Fibroblast of upper back skin (primary cell): ENCODE measurements at regions not wholly inside any gene's neighbourhood (a gene's known extent, or its start where the extent isn't known, plus 50 kb on each side); places are given as distances from the start of the nearest gene placed in this dataset.

Source experiments
- DNase-seq: peaks from one replicate; pipeline ENCODE4 v3.0.0-alpha.2; 2013

DNA sequence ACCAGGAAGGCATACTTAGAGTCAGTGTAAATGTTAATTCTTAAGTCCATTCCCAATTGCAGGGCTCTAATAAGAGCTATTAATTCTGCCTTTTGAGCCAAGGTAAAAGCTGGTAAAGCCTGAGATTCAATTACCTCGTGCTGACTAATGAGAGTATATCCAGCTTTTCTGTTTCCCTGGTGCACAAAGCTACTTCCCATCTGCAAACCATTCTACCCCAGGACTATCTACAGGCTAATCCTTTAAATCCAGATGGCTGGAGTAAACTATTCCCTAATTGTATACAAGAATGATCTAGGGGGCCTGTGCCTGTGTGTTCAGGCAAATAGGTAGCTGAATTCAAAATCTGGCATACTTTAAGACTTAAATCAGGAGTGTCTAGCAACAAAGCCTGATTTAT, 365.0 kb downstream of the GPM6A start:
- no peak for DNase-seq

DNA sequence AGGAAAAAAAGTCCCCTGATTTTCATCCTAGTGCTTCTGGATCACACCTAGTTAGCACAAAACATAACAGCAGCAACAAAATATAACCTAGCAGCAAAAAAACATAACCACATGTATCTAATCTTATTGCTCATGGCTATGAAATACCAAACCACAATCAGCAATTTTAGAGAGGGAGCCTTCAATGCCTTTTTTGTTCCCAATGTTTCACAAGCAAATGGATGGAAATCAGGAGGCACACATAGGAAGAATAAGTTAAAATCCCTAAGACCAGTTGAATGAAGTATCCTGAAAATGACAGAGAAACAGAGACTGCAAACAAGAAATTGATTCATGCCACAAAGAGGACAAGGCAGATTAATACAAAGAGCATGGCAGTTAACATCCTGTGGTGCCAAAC, 361.6 kb downstream of the GPM6A start:
- no peak for DNase-seq

DNA sequence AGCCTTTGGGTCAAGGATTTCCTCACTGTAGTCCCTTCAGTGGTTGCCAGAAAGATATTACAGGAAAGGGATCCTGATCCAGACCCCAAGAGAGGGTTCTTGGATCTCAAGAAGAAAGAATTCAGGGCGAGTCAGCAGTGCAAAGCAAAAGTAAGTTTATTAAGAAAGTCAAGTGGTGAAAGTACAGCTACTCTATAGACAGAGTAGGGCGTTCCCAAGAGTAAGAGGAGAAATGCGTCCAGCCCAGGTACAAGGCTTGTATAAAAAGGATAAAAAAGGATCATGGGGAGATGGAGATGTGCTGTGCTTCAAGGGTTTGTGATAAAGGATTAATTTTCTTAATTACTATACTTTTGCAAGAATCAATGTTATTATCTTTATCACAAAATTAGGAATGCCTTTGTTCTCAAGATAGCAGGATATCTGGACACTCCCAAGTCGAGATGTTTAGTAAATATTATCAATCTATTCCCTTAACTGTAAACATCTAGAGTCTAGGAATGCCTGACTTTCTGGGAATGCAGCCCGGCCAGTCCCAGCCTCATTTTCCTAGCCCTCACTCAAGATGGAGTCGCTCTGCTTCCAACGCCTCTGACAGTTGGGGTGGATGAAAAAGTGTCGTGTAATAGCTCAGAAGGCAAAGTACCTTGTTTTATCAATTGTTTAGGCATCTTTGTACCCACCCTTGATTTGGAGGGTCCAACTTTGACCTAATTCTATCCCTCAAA, 360.7 kb downstream of the GPM6A start:
- no peak for DNase-seq

DNA sequence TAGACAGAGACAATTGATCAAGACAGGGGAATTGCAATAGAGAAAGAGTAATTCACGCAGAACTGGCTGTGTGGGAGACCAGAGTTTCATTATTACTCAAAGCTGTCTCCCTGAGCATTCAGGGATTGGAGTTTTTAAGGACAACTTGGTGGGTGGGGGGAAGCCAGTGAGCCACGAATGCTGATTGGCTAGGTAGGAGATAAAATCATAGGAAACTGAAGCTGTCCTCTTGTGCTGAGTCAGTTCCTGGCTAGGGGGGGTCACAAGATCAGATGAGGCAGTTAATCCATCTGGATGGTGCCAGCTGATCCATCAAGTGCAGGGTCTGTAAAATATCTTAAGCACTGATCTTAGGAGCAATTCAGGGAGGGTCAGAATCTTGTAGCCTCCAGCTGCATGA, 358.6 kb downstream of the GPM6A start:
- DNase-seq: no peak

DNA sequence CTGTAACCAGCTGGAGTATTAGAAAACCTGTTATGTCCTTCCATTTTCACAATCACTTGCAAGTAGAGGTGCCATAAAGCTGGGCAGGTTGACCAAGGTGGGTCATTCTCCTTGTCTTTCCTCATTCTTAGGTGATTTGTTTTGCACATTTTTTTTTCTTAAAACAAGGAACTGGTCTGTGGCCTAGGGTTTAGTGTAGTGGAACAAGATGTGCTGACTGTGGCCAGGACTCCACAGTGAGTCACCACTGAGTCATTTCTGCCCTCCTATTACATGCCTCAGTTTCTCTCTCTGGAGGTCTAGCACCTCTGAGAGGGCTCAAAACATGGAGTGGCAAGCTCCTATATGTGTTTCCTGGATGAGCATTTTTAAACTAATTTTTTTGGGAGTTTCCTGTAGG, 355.9 kb downstream of the GPM6A start:
- no peak for DNase-seq

DNA sequence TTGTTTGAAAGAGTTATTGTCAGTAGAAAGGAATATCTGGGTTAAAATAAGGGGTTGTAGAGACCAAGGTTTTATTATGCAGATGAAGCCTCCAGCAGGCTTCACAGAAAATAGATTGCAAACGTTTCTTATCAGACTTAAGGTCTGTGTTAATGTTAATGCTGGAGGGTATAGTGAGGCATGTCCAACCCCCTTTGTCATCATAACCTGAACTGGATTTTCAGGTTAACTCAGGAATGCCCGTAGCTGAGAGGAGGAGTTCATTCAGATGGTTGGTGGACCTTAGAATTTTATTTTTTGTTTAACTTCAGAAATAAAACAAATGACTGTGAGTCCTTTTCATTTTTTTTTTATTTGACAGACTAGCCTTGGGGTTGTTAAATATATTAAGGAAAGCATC, 354.1 kb downstream of the GPM6A start:
- no peak for DNase-seq

DNA sequence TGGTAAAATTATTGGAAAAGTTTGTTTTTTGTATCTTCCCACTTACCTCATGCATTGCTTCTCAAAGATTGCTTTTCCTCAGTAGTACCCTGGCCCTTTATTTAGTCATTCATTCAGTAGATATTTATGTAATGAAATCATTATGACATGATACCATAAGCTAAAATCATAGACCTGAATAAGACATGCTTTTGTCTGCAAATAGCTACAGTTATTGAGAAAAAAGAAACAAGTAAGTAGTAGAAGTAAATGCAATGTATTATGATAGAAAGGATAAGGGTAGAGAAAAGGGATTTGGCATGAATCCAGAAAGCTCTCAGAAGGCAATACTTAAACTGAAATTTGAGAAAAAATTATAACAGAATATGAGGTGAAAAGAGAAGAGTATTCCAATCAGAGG, 352.5 kb downstream of the GPM6A start:
- DNase-seq: peak; percentile 8

DNA sequence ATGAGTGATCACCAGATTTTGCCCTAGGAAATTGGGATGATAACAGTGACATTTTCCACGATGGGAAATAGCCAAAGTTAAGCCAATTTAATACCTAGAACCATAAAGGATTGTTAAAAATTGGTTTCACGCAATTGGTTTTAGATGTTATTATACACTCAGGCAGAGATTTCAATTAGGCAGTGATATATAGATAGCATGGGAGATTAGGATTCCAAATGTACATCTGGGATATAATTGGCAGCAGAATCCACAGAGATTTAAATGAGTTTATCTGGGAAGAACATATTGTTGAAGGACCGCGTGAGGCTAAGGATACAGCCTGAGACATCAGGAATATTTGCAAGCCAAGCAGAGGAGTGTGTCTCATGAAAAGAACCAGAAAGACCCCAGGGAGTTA, 351.6 kb downstream of the GPM6A start:
- DNase-seq: no peak

DNA sequence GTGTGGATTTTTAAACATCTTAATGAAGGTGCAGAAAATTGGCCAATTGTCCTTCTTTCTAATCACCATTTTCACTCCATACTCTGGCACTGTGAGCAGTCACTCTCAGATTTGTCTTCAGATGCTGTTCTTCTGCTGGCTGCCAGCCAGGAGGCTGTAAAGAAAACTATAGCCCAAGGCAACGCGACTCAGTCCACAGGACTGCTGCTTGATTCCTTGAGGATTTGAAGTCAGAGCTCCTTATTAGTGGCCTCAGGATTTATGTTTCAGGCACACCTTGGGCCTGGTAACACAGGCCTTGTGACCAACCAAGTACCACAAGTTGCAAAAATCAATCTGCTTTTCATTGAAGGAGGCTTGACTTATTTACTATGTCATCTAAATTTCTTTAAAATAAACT, 342.6 kb downstream of the GPM6A start:
- peak; percentile 47 for DNase-seq

DNA sequence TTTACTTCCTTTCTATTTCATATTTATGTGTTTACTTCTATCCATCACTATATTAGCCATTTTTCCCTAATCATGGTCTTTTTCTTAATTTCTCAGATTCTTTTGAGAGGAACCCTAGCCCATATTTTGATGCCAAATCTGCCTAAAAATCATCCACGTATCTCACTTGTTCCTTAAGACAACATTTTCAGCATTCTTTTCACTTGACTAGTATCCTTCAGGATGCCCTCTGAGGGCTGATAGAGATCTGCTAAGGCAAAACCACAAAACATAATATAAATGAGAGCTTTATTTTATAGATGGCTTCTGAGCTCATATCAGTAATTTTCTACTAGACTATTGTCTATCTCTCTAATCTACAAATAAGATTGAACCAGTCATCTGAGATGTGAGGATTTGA, 341.9 kb downstream of the GPM6A start:
- DNase-seq: peak; percentile 71

DNA sequence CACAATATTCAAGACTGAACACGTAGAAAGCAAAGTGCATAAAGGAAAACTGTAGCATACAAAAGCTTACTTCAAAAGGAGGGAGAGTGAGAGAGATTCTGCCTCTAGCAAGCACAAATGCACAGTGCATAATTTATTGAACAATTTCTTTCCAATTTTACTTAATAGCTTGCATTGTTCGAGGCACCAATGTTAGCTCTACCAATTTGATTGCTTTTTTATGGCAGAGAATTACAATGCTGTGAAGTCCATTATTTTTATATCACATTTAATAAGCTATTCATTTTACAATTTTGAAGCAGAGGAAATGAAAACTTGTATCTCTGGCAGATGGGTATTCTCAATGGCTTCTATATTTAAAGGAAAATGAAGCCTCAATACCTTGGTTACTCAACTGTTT, 331.7 kb downstream of the GPM6A start:
- DNase-seq: no peak

DNA sequence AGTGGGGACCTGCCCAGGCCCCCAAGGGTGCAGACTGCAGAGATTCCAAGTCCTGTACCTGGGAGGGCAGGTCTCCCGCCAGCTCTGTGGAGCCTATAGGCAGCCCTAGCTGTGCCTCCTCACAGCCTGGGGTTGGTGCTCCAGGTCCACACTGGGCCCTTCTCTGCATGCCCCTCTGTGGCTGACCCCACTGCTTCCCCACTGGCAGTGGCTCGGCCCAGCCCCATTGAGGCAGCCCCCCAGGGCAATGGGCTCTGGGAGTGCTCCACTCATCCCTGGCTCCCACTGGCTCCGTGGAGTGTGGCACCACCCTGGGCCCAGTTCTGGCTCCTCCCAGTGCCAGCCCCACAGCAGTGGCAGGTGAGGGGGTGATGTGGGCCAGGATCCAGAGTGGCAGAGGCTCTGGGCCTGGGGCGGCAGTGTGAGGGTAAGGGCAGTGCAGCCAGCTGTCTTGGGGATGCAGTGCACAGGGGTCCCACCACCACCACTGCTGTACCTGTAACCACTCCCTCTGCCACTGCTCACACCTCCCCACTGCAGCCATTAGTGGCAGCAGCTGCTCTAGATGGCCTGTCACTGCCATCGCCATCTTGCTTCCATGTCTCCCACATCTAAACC, 312.2 kb downstream of the GPM6A start:
- no peak for DNase-seq

DNA sequence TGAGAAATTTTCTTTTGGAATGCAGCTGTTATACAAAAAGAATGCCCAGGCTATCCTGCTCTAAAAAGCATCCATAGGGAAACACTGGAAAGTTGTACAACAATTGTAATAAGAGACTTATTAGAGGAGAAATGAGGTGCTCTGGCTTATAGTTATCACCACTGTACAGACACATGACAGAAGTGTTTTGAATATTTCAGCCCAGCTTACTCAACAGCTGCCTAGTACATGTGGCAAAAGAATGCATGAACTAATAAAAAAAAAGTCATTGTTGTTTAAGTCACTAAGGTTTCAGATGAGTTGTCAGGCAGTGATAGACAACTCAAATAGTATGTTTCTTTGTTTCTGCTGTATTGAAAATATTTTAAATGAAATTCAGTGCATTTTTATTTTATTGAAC, 307.7 kb downstream of the GPM6A start:
- DNase-seq: peak; percentile 32

DNA sequence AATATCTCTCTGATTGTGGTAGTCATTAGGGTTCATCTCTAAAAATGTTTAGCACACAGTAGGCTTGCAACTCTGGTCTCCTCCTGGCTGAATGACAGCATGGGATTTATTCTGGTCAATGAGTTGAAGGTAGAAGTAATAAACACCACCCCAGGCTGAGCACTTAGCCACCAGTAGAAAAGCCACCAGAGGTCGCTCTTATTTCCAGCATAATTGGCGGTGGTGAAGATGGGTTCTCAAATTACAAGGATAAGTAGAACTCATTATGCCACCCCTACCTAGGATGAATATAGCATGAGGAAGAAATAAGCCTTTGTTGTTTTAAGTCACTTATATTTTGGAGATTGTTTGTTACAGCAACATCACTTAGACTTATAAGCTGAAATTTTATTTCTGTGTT, 302.7 kb downstream of the GPM6A start:
- DNase-seq: no peak

DNA sequence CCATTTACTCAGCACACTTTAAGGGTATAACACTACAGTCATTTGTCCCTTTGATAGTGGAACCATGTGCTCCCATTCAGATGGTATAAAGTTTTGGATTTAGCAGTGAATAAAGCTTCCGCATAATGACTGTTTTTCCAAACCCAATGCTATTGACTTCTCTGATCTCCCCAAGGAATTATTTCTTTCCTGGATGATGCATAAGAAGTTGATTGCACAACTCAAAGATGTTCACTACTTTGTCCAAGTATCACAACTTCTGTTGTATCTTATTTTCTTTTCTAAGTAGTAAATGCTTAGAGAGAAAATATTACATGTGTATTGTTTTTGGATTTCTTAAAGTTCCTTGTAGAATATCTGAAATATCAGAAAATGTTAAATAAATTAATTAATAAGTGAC, 300.2 kb downstream of the GPM6A start:
- DNase-seq: peak; percentile 11

DNA sequence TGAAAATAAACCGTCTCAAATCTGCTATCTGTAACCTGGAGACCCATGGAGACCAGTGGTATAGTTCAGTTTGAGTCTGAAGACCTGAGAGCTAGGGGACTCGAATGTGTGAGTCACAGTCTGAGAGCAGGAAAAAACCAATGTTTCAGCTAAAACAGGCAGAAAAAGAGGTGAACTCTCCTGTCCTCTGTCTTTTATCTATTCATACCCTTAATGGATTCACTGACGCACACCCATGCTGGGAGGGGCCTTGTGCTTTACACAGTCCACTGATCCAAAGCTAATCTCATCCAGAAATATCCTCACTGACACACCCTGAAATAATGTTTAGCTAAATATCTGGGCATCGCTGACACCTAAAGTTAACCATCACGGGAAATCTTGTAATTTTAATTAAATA, 297.9 kb downstream of the GPM6A start:
- no peak for DNase-seq

DNA sequence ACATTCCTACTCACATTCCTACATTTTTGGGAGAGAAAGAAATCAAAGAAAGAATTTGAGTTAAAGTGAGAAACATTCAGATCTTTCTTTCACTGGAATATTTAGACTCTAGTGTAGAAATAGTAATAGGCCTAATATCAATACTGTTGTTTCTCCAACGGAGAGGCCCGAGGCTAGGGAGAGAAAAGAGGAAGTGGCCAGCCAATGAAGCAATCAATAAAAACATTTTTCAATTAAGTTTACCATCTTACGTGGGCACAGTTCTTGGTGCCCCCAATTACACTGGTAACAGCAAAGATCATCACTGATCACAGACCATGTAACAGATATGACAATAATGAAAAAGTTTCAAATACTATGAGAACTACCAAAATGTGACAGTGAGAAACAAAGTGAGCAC, 281.4 kb downstream of the GPM6A start:
- DNase-seq: peak; percentile 17

DNA sequence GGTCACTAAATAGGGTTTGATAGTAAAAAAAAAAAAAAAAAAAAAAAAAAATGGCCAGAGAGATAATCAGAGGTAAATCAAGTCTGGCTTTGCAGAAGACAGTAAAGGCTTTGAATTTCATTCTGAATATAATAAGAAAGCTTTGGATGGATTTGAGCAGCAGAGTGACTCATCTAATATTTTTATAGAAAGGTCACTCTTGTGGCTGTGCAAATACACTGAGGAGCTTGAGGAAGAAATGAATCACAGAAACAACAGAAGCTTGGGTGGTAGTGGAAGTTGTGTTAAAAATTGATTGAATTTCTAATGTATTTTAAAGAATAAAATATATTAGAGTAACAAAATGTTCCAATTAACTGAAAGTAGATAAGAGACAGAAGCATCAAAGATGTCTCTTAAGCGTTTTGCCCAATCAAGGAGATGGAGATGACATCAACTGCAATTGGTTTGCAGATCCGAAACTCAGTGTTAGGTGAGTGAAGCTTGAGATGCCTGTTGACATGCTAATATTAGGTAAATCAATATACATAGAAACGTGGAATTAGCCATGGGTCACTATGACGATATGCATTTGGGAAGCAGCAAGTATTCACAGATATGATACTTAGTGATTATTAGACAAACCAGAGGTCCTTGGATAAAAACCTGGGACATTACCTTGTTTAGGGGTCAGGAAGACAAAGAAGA, 280.5 kb downstream of the GPM6A start:
- DNase-seq: peak; percentile 72

DNA sequence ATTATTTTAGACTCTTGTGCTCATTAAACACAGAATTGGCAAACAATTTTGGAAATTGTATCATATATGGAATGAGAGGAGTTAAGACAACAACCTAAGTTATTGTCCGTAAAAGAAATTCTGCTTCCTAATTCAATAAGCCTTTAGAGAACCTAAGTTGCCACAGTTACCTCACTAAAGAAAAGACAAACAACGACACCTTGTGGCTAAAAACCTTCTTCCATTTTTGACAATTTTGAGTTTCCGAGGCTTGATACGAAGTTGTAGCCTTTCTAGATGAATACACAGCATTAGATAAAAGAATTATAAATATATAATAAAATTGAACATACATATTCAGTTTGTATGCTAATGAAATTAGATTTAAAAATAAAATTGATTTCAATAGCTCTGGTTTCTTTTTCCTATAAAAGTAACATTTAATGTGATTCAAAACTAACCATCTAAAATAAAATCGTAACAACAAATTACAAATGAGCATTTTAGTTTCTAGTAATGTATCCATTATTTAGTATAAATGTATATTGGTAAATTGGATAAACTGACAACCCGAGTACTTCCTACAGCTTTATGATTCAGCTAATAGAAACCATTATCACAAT, 275.1 kb downstream of the GPM6A start:
- peak; percentile 68 for DNase-seq

DNA sequence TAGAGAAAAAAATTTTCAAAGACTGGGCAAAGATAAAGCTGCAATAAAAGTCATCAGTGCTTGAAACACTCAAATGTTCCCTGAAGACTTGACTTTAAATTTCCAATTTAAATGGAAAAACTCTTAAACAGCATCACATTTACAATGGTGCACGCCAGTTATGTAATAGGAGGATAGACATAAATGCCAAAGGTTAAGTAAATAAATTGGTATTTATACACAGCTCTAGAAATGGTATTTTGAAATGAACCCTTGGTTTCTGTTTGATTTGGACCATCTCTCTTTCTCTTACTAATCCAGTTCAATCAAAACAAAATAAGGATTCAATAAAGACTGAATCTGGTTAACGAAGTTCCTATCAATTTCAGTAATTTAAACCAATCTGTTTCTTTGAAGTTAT, 272.6 kb downstream of the GPM6A start:
- DNase-seq: no peak

DNA sequence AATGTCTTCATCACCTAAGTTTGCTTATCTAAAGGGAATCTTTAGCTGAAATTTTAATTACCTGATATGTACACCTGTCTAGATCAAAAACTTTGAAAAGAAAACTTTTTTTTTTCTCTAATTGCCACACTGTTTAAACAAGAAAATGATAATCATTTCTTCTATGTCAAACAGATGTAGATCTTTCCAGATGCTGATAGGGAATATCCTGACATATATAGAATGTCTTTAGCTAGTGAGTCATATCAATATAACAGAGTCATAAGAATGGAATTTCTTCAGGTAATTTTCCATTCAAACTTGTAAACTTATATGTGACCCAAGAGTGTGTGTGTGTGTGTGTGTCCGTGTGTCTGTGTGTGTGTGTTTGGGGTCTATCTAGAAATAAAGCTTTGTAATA, 271.9 kb downstream of the GPM6A start:
- peak; percentile 7 for DNase-seq

DNA sequence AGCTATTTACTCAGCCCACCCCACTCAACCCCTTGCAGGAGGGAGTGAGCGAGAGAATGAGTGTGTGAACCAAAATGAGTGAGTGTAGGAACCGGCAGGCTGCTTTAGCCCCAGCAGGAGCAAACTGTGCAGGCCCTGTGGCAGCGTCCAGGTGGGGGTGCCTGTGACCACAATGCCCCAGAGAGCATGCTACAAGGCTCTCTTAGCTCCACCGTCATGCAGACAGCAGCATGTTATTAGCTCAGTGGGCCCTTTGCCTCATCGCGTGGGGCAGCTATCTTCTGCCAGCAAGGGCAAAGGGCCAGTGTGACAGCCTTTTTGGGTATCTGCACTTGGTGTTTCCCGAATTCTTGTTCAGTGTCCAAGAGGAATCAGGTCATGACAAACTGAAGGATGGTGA, 271.3 kb downstream of the GPM6A start:
- DNase-seq: no peak

DNA sequence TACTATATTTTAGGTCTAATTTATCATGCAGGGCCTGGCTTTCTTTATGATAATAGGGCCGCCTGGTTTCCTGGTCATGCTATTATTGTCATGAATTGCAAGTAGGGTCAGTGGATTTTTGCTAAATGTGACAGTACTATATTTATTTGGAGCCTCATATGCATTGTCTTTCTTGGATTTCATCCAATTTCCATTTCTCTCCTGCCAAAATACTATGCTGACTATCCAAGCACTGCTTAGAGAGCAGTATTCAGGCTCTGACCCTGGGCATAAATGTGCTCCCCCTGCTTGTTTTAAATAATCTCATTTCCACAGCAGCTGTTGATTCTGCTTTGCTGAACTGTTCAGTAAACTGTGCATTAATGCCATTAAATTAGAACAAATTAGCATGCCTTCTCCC, 269.3 kb downstream of the GPM6A start:
- DNase-seq: peak; percentile 24

DNA sequence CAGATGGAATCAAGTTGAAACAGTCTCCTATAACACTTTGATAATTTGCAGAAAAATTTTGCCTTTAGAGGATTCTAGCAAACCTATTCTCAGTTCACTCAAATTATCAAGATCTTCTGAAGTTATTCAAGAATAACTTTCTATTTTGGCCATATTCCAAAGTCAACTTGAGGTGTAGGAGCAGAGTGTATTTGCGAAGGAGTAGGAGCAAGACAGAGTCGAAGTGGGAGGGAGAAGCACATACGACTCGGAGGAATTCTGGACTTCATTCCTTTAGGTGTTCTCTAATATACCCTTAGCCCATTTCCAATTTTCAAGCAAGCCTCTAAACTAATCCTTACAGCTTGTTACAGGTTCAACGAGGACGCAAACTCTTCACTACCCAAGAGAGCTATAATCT, 252.9 kb downstream of the GPM6A start:
- no peak for DNase-seq
